Breast epithelium (tissue), 3 donors: ENCODE measurements at regions not wholly inside any gene's neighbourhood (a gene's known extent, or its start where the extent isn't known, plus 50 kb on each side); places are given as distances from the start of the nearest gene placed in this dataset.

Source experiments
- POLR2AphosphoS5 ChIP-seq, 3 donors: sonication (generic); formaldehyde crosslinking; IDR thresholded peaks; one replicate each; pipeline ENCODE4 v1.6.1; 2017; ENCODE audit warnings: antibody characterized with exemption in 3 of 3
- TF ChIP-seq, protein P1 (sequence below), 3 donors: fragments of 450-650 bp; IDR thresholded peaks; one replicate each; pipeline ENCODE4 v1.5.1; 2016 to 2017; ENCODE audit warnings: antibody characterized with exemption in 3 of 3, mild to moderate bottlenecking in 3 of 3, moderate library complexity in 3 of 3

DNA sequence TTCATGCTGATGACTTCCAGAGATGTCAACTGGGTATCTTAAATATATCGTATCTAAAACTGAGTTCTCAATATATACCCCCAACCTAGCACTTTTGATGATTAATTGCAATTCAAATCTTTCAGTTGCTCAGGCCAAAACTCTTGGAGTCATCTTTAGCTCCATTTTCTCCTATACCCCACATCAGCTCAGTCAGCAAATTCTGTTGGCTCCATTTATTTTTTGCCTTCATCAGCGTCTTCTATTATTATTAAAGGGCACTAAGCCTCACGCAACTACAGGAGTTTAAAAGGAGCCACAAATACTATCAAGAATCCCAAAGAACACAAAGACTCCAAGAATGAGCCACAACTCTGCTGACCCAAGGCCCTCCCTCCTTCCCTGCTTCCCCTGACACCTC, 134.9 kb downstream of the KCTD12 start:
- TF ChIP-seq, protein P1, sequence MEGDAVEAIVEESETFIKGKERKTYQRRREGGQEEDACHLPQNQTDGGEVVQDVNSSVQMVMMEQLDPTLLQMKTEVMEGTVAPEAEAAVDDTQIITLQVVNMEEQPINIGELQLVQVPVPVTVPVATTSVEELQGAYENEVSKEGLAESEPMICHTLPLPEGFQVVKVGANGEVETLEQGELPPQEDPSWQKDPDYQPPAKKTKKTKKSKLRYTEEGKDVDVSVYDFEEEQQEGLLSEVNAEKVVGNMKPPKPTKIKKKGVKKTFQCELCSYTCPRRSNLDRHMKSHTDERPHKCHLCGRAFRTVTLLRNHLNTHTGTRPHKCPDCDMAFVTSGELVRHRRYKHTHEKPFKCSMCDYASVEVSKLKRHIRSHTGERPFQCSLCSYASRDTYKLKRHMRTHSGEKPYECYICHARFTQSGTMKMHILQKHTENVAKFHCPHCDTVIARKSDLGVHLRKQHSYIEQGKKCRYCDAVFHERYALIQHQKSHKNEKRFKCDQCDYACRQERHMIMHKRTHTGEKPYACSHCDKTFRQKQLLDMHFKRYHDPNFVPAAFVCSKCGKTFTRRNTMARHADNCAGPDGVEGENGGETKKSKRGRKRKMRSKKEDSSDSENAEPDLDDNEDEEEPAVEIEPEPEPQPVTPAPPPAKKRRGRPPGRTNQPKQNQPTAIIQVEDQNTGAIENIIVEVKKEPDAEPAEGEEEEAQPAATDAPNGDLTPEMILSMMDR (IDR thresholded peaks at IDR 0.05), result no peak
- TF ChIP-seq POLR2AphosphoS5 (IDR thresholded peaks at IDR 0.05), result no peak
